HEK293T (cell line): ENCODE measurements at regions not wholly inside any gene's neighbourhood (a gene's known extent, or its start where the extent isn't known, plus 50 kb on each side); places are given as distances from the start of the nearest gene placed in this dataset.

Source experiments
- ARNT ChIP-seq: fragments of 450-650 bp; IDR thresholded peaks from 2 replicates; pipeline ENCODE4 v1.6.1; 2017; ENCODE audit warnings: mild to moderate bottlenecking
- BHLHE40 ChIP-seq: fragments of 450-650 bp; IDR thresholded peaks from 2 replicates; pipeline ENCODE4 v1.6.1; 2016; ENCODE audit warnings: mild to moderate bottlenecking, moderate library complexity, borderline replicate concordance
- ELF4 ChIP-seq: fragments of 450-650 bp; IDR thresholded peaks from 2 replicates; pipeline ENCODE4 v1.6.1; 2017; ENCODE audit warnings: antibody characterized with exemption
- FOXA1 ChIP-seq: fragments of 450-650 bp; IDR thresholded peaks from 2 replicates; pipeline ENCODE4 v1.6.1; 2016; ENCODE audit warnings: mild to moderate bottlenecking
- FOXK2 ChIP-seq: fragments of 450-650 bp; IDR thresholded peaks from 2 replicates; pipeline ENCODE4 v1.6.1; 2016; ENCODE audit warnings: mild to moderate bottlenecking
- FOXM1 ChIP-seq: fragments of 450-650 bp; IDR thresholded peaks from 2 replicates; pipeline ENCODE4 v1.6.1; 2017; ENCODE audit warnings: mild to moderate bottlenecking, borderline replicate concordance
- HDGF ChIP-seq: fragments of 450-650 bp; IDR thresholded peaks from 2 replicates; pipeline ENCODE4 v1.6.1; 2017; ENCODE audit warnings: antibody characterized with exemption, borderline replicate concordance
- L3MBTL2 ChIP-seq: fragments of 450-650 bp; conservative IDR thresholded peaks from 2 replicates; pipeline ENCODE4 v1.6.1; 2016; ENCODE audit warnings: mild to moderate bottlenecking
- LEF1 ChIP-seq: fragments of 450-650 bp; IDR thresholded peaks from 2 replicates; pipeline ENCODE4 v1.6.1; 2017; ENCODE audit warnings: mild to moderate bottlenecking, borderline replicate concordance
- NFRKB ChIP-seq: fragments of 450-650 bp; IDR thresholded peaks from 2 replicates; pipeline ENCODE4 v1.6.1; 2016; ENCODE audit warnings: mild to moderate bottlenecking, moderate library complexity
- SP1 ChIP-seq: fragments of 450-650 bp; IDR thresholded peaks from 2 replicates; pipeline ENCODE4 v1.6.1; 2017
- TARDBP ChIP-seq: fragments of 450-650 bp; IDR thresholded peaks from 2 replicates; pipeline ENCODE4 v1.6.1; 2016
- ZNF384 ChIP-seq: fragments of 450-650 bp; IDR thresholded peaks from 2 replicates; pipeline ENCODE4 v1.6.1; 2016
- TF ChIP-seq, protein P1 (sequence below): fragments of 450-650 bp; IDR thresholded peaks from 2 replicates; pipeline ENCODE4 v1.6.1; 2016

DNA sequence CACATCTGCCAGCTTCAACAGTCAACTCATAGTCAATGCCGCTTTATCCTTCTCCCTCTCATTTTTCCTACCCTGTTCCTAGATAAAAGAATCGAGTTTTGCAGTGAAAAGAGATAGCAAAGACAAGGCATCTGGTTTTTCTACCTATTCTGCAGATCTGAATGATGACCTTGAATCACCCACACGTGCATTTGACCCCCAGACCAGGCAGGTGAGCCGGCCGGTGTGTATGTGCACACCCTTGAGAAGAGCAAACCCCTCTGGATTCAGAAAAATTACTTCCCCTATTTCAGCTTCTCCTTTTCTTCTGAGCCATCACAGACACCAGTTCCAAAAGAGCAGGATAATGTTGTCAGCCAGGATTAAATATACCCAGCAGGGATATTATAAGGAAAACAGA lies 115.6 kb upstream of the ST6GAL2 start:
- no peak for TF ChIP-seq SP1
- no peak for TF ChIP-seq FOXM1
- TF ChIP-seq ARNT, result no peak
- TF ChIP-seq BHLHE40, result no peak
- TF ChIP-seq FOXK2, result no peak
- TF ChIP-seq ELF4, result no peak
- TF ChIP-seq FOXA1, result no peak
- TF ChIP-seq NFRKB, result no peak
- TF ChIP-seq ZNF384, result no peak
- no peak for TF ChIP-seq TARDBP
- TF ChIP-seq, protein P1, sequence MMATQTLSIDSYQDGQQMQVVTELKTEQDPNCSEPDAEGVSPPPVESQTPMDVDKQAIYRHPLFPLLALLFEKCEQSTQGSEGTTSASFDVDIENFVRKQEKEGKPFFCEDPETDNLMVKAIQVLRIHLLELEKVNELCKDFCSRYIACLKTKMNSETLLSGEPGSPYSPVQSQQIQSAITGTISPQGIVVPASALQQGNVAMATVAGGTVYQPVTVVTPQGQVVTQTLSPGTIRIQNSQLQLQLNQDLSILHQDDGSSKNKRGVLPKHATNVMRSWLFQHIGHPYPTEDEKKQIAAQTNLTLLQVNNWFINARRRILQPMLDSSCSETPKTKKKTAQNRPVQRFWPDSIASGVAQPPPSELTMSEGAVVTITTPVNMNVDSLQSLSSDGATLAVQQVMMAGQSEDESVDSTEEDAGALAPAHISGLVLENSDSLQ, result no peak
- TF ChIP-seq L3MBTL2, result no peak
- TF ChIP-seq LEF1, result no peak
- TF ChIP-seq HDGF, result no peak
